Mesenchymal stem cell (in vitro differentiated cells and primary cell): ENCODE measurements at regions not wholly inside any gene's neighbourhood (a gene's known extent, or its start where the extent isn't known, plus 50 kb on each side); places are given as distances from the start of the nearest gene placed in this dataset.

Source experiments
- DNase-seq: peaks from one replicate; pipeline ENCODE4 v3.0.0-alpha.2; 2013
- H2AFZ ChIP-seq: one replicate; pipeline ENCODE4 v1.6.1; 2013; ENCODE audit warnings: low read depth, mild to moderate bottlenecking, control low read depth, inconsistent platforms, low read length, moderate library complexity
- H2AK5ac ChIP-seq: 2 replicates; pipeline ENCODE4 v1.6.1; 2013; ENCODE audit warnings: low read length, moderate library complexity, mild to moderate bottlenecking, inconsistent platforms; ENCODE audit not compliant: severe bottlenecking
- H2BK120ac ChIP-seq: one replicate; pipeline ENCODE4 v1.6.1; 2013; ENCODE audit warnings: low read depth, mild to moderate bottlenecking, inconsistent platforms, low read length, moderate library complexity
- H2BK12ac ChIP-seq, 2 experiments: one replicate each; pipeline ENCODE4 v1.6.1; 2013; ENCODE audit warnings: inconsistent platforms in 2 of 2, low read length in 2 of 2, mild to moderate bottlenecking in 2 of 2, moderate library complexity in 2 of 2, control low read depth in 1 of 2
- H2BK15ac ChIP-seq: one replicate; pipeline ENCODE4 v1.6.1; 2013; ENCODE audit warnings: mild to moderate bottlenecking, low read depth, inconsistent platforms; ENCODE audit not compliant: poor library complexity, severe bottlenecking
- H2BK5ac ChIP-seq: 2 replicates; pipeline ENCODE4 v1.6.1; 2013; ENCODE audit warnings: low read depth, mild to moderate bottlenecking, low read length, control low read depth, inconsistent platforms; ENCODE audit not compliant: poor library complexity, severe bottlenecking
- H3K14ac ChIP-seq, 2 experiments: one replicate each; pipeline ENCODE4 v1.6.1; 2013; ENCODE audit warnings: inconsistent platforms in 2 of 2, low read length in 2 of 2, control low read depth in 1 of 2, mild to moderate bottlenecking in 1 of 2, moderate library complexity in 1 of 2
- H3K18ac ChIP-seq, 2 experiments: one replicate each; pipeline ENCODE4 v1.6.1; 2013; ENCODE audit warnings: inconsistent platforms in 2 of 2, low read length in 2 of 2, control low read depth in 1 of 2, low read depth in 1 of 2, mild to moderate bottlenecking in 1 of 2
- H3K23ac ChIP-seq, 2 experiments: one replicate each; pipeline ENCODE4 v1.6.1; 2013; ENCODE audit warnings: inconsistent platforms in 2 of 2, low read length in 2 of 2, mild to moderate bottlenecking in 2 of 2, moderate library complexity in 2 of 2, control low read depth in 1 of 2
- H3K27ac ChIP-seq: 2 replicates; pipeline ENCODE4 v1.5.1; 2013; ENCODE audit warnings: mild to moderate bottlenecking, moderate library complexity, low read length, control low read depth, inconsistent platforms; ENCODE audit not compliant: poor library complexity, severe bottlenecking
- H3K27me3 ChIP-seq, 2 experiments: 2 replicates each; pipeline versions ENCODE4 v1.6.1 to v1.7.0; 2013; ENCODE audit warnings: low read length in 2 of 2, mild to moderate bottlenecking in 2 of 2, moderate library complexity in 2 of 2, control low read depth in 1 of 2, inconsistent platforms in 1 of 2; ENCODE audit not compliant: control insufficient read depth in 1 of 2, insufficient read depth in 1 of 2
- H3K36me3 ChIP-seq, 2 experiments: 2 replicates each; pipeline versions ENCODE4 v1.6.1 to v1.7.0; 2013; ENCODE audit warnings: low read length in 2 of 2, control low read depth in 1 of 2, inconsistent platforms in 1 of 2, low read depth in 1 of 2, mild to moderate bottlenecking in 1 of 2; ENCODE audit not compliant: insufficient read depth in 2 of 2, control insufficient read depth in 1 of 2
- H3K4ac ChIP-seq, 2 experiments: one replicate each; pipeline ENCODE4 v1.6.1; 2013; ENCODE audit warnings: inconsistent platforms in 2 of 2, low read length in 2 of 2, mild to moderate bottlenecking in 2 of 2, moderate library complexity in 2 of 2, control low read depth in 1 of 2, low read depth in 1 of 2
- H3K4me1 ChIP-seq: 2 replicates; pipeline ENCODE4 v1.6.1; 2013; ENCODE audit warnings: low read depth, low read length, control low read depth; ENCODE audit not compliant: control insufficient read depth, insufficient read depth
- H3K4me2 ChIP-seq: 2 replicates; pipeline ENCODE4 v1.6.1; 2013; ENCODE audit warnings: low read length, mild to moderate bottlenecking, inconsistent platforms; ENCODE audit not compliant: poor library complexity, severe bottlenecking
- H3K4me3 ChIP-seq, 2 experiments: 2 replicates each; pipeline versions ENCODE4 v1.5.1 to v1.7.0; 2013; ENCODE audit warnings: low read length in 2 of 2, mild to moderate bottlenecking in 2 of 2, control low read depth in 1 of 2, low read depth in 1 of 2; ENCODE audit not compliant: insufficient read depth in 1 of 2
- H3K79me1 ChIP-seq: replicated peaks from 2 replicates; pipeline ENCODE4 v1.6.1; 2013; ENCODE audit warnings: mild to moderate bottlenecking, control low read depth, low read length, inconsistent platforms; ENCODE audit not compliant: poor library complexity, severe bottlenecking
- H3K9ac ChIP-seq: 2 replicates; pipeline ENCODE4 v1.7.0; 2013; ENCODE audit warnings: mild to moderate bottlenecking, low read length, moderate library complexity
- H3K9me3 ChIP-seq: 2 replicates; pipeline ENCODE4 v1.7.0; 2013; ENCODE audit warnings: mild to moderate bottlenecking, low read length; ENCODE audit not compliant: control insufficient read depth
- H4K8ac ChIP-seq: one replicate; pipeline ENCODE4 v1.6.1; 2013; ENCODE audit warnings: inconsistent platforms, mild to moderate bottlenecking, low read length, moderate library complexity
- H4K91ac ChIP-seq: one replicate; pipeline ENCODE4 v1.6.1; 2013; ENCODE audit warnings: mild to moderate bottlenecking, low read length, inconsistent platforms
- WGBS: methylation state at CpG from one replicate; pipeline ENCODE4 v1.1.7; 2013; ENCODE audit warnings: mixed read lengths; 5-methylcytosine and 5-hydroxymethylcytosine counted together

- Histone ChIP-seq H3K4me2 (no peak overlapping the region), H3K9me3 (peaks cover 5% of the 10 kb centered on the region), H2BK15ac (no peak overlapping the region), H3K14ac (no peak overlapping the region), H2BK5ac (no peak overlapping the region), H3K18ac (no peak overlapping the region), H3K4me3 (no peak overlapping the region), H3K4ac (no peak overlapping the region), H2AK5ac (no peak overlapping the region), H3K9ac (no peak overlapping the region), H2BK12ac (no peak overlapping the region), H3K27ac (no peak overlapping the region), H2BK120ac (no peak overlapping the region), H2AFZ (no peak overlapping the region), H3K27me3 (no peaks in the 10 kb centered on the region), H3K79me1 (no peaks in the 10 kb centered on the region), H3K4me1 (no peaks in the 10 kb centered on the region), H4K8ac (no peak overlapping the region), H4K91ac (no peak overlapping the region), H3K23ac (no peak overlapping the region), H3K36me3 (no peaks in the 10 kb centered on the region)
- WGBS: 67% methylated on average over 1 of the region's 1 CpG
- no peak for DNase-seq
Measured at GRCh38 chr13:61358599-61358998, 57.0 kb downstream of the PCDH20 start.

- no peak overlapping the region for H2BK5ac ChIP-seq
- H2AFZ ChIP-seq: no peak overlapping the region
- H3K4ac ChIP-seq: no peak overlapping the region
- H4K8ac ChIP-seq: no peak overlapping the region
- no peaks in the 10 kb centered on the region for H3K27me3 ChIP-seq
- H2BK12ac ChIP-seq: no peak overlapping the region
- no peak overlapping the region for H4K91ac ChIP-seq
- H2AK5ac ChIP-seq: no peak overlapping the region
- DNase-seq: no peak
- H2BK120ac ChIP-seq: no peak overlapping the region
- no peak overlapping the region for H2BK15ac ChIP-seq
- H3K36me3 ChIP-seq: no peaks in the 10 kb centered on the region
- H3K4me2 ChIP-seq: no peak overlapping the region
- no peak overlapping the region for H3K23ac ChIP-seq
- H3K18ac ChIP-seq: no peak overlapping the region
- no peaks in the 10 kb centered on the region for H3K9me3 ChIP-seq
- H3K79me1 ChIP-seq: no peaks in the 10 kb centered on the region
- no peak overlapping the region for H3K27ac ChIP-seq
- H3K14ac ChIP-seq: no peak overlapping the region
- no peaks in the 10 kb centered on the region for H3K4me1 ChIP-seq
- WGBS: 88% methylated on average over 2 of the region's 5 CpGs
- H3K4me3 ChIP-seq: no peak overlapping the region
- no peak overlapping the region for H3K9ac ChIP-seq
Measured at GRCh38 chr13:61350341-61350740, 65.3 kb downstream of the PCDH20 start.

- Histone ChIP-seq H3K36me3 (no peaks in the 10 kb centered on the region), H3K23ac (no peak overlapping the region), H3K4ac (no peak overlapping the region), H4K91ac (no peak overlapping the region), H3K4me3 (no peak overlapping the region), H3K18ac (no peak overlapping the region), H3K9me3 (peaks cover 2% of the 10 kb centered on the region), H3K79me1 (no peaks in the 10 kb centered on the region), H3K14ac (no peak overlapping the region), H2BK5ac (no peak overlapping the region), H4K8ac (no peak overlapping the region), H2AFZ (no peak overlapping the region), H3K9ac (no peak overlapping the region), H3K4me1 (no peaks in the 10 kb centered on the region), H3K27ac (no peak overlapping the region), H3K27me3 (no peaks in the 10 kb centered on the region), H2BK12ac (no peak overlapping the region), H3K4me2 (no peak overlapping the region), H2BK15ac (no peak overlapping the region), H2AK5ac (no peak overlapping the region), H2BK120ac (no peak overlapping the region)
- 90% methylated on average over 43 of the region's 45 CpGs for WGBS
- DNase-seq: no peak
Measured at GRCh38 chr13:61339054-61339621, 76.5 kb downstream of the PCDH20 start.

- Histone ChIP-seq H3K18ac (no peak overlapping the region), H3K4me3 (no peak overlapping the region), H3K4me1 (no peaks in the 10 kb centered on the region), H2BK15ac (no peak overlapping the region), H3K14ac (no peak overlapping the region), H4K91ac (no peak overlapping the region), H2BK5ac (no peak overlapping the region), H3K4ac (no peak overlapping the region), H3K79me1 (no peaks in the 10 kb centered on the region), H3K9me3 (peaks cover 10% of the 10 kb centered on the region), H3K4me2 (no peak overlapping the region), H3K27me3 (no peaks in the 10 kb centered on the region), H2AFZ (no peak overlapping the region), H2BK120ac (no peak overlapping the region), H2BK12ac (no peak overlapping the region), H3K27ac (no peak overlapping the region), H3K23ac (no peak overlapping the region), H4K8ac (no peak overlapping the region), H3K9ac (no peak overlapping the region), H2AK5ac (no peak overlapping the region), H3K36me3 (no peaks in the 10 kb centered on the region)
- 56% methylated on average over 1 of the region's 1 CpG for WGBS
- no peak for DNase-seq
Measured at GRCh38 chr13:61316647-61317046, 99.0 kb downstream of the PCDH20 start.
